ENCODE measurements at regions not wholly inside any gene's neighbourhood (a gene's known extent, or its start where the extent isn't known, plus 50 kb on each side); places are given as distances from the start of the nearest gene placed in this dataset.
A peak's percentile ranks its signal among the peaks of the same experiment; 100 is the strongest.
"Not testable (repeated sequence)": the region's sequence is repeated elsewhere in the genome, so short reads cannot be mapped to it uniquely, and the experiment has no call there.

- no peak for DNase-seq (ENCODE audit: low spot score)
Observed at GRCh38 chr7:119270644-119271043, 1002.3 kb upstream of the KCND2 start.

GRCh38 chr7:119271147-119271779 is 1001.7 kb upstream of the KCND2 start:
- no peak for DNase-seq (ENCODE audit: low spot score)

GRCh38 chr7:119281181-119281846 is 991.7 kb upstream of the KCND2 start:
- no peak for DNase-seq (ENCODE audit: low spot score)

- DNase-seq (ENCODE audit: low spot score), result no peak
Observed at GRCh38 chr7:119283353-119283752, 989.6 kb upstream of the KCND2 start.

GRCh38 chr7:119288416-119288815 is 984.6 kb upstream of the KCND2 start:
- no peak for DNase-seq (ENCODE audit: low spot score)

- not testable (repeated sequence) for DNase-seq (ENCODE audit: low spot score)
Observed at GRCh38 chr7:119300341-119300740, 972.6 kb upstream of the KCND2 start.

GRCh38 chr7:119320316-119320715 is 952.7 kb upstream of the KCND2 start:
- peak; percentile 3 for DNase-seq (ENCODE audit: low spot score)

GRCh38 chr7:119329715-119330114 is 943.3 kb upstream of the KCND2 start:
- DNase-seq (ENCODE audit: low spot score), result no peak

- no peak for DNase-seq (ENCODE audit: low spot score)
Observed at GRCh38 chr7:119335405-119335804, 937.6 kb upstream of the KCND2 start.

- DNase-seq (ENCODE audit: low spot score), result peak; percentile 22
Observed at GRCh38 chr7:119341822-119342221, 931.2 kb upstream of the KCND2 start.

GRCh38 chr7:119343289-119343688 is 929.7 kb upstream of the KCND2 start:
- DNase-seq (ENCODE audit: low spot score), result no peak

GRCh38 chr7:119344466-119344865 is 928.5 kb upstream of the KCND2 start:
- no peak for DNase-seq (ENCODE audit: low spot score)

GRCh38 chr7:119348491-119348890 is 924.5 kb upstream of the KCND2 start:
- no peak for DNase-seq (ENCODE audit: low spot score)

GRCh38 chr7:119350334-119350733 is 922.6 kb upstream of the KCND2 start:
- no peak for DNase-seq (ENCODE audit: low spot score)

- no peak for DNase-seq (ENCODE audit: low spot score)
Observed at GRCh38 chr7:119351320-119351719, 921.7 kb upstream of the KCND2 start.

- DNase-seq (ENCODE audit: low spot score), result no peak
Observed at GRCh38 chr7:119374436-119374835, 898.5 kb upstream of the KCND2 start.

- DNase-seq (ENCODE audit: low spot score), result no peak
Observed at GRCh38 chr7:119377861-119378260, 895.1 kb upstream of the KCND2 start.

- no peak for DNase-seq (ENCODE audit: low spot score)
Observed at GRCh38 chr7:119382726-119383125, 890.2 kb upstream of the KCND2 start.

- no peak for DNase-seq (ENCODE audit: low spot score)
Observed at GRCh38 chr7:119395024-119395423, 878.0 kb upstream of the KCND2 start.

GRCh38 chr7:119397156-119397555 is 875.8 kb upstream of the KCND2 start:
- DNase-seq (ENCODE audit: low spot score), result no peak

- no peak for DNase-seq (ENCODE audit: low spot score)
Observed at GRCh38 chr7:119408596-119408995, 864.4 kb upstream of the KCND2 start.

- DNase-seq (ENCODE audit: low spot score), result no peak
Observed at GRCh38 chr7:119413314-119413805, 859.6 kb upstream of the KCND2 start.

GRCh38 chr7:119415682-119416081 is 857.3 kb upstream of the KCND2 start:
- no peak for DNase-seq (ENCODE audit: low spot score)

GRCh38 chr7:119421657-119422056 is 851.3 kb upstream of the KCND2 start:
- DNase-seq (ENCODE audit: low spot score), result peak; percentile 60

Data from HuH-7 (cell line).